GM18909 (cell line): ENCODE measurements at regions not wholly inside any gene's neighbourhood (a gene's known extent, or its start where the extent isn't known, plus 50 kb on each side); places are given as distances from the start of the nearest gene placed in this dataset.

Experiments
- ATAC-seq: cut with Tn5 transposase; IDR thresholded peaks from one replicate; pipeline ENCODE4 v1.9.1; 2021; ENCODE audit warnings: mild to moderate bottlenecking; ENCODE audit not compliant: unreplicated experiment, poor library complexity

- ATAC-seq, result no peak
These were observed 523.2 kb downstream of the GATA3 start for GRCh38 chr10:8577686-8578085.

GRCh38 chr10:8581521-8582225 lies 527.2 kb downstream of the GATA3 start:
- no peak for ATAC-seq

GRCh38 chr10:8583096-8583495 lies 528.6 kb downstream of the GATA3 start:
- ATAC-seq, result no peak

- no peak for ATAC-seq
These were observed 530.2 kb downstream of the GATA3 start for GRCh38 chr10:8584666-8585065.

GRCh38 chr10:8586504-8586903 lies 532.0 kb downstream of the GATA3 start:
- ATAC-seq, result no peak

GRCh38 chr10:8588135-8588534 lies 533.6 kb downstream of the GATA3 start:
- no peak for ATAC-seq

- ATAC-seq, result no peak
These were observed 536.0 kb downstream of the GATA3 start for GRCh38 chr10:8590518-8590917.

GRCh38 chr10:8591640-8592039 lies 537.2 kb downstream of the GATA3 start:
- no peak for ATAC-seq

- ATAC-seq, result no peak
These were observed 539.7 kb downstream of the GATA3 start for GRCh38 chr10:8594176-8594575.

GRCh38 chr10:8594711-8595110 lies 540.2 kb downstream of the GATA3 start:
- ATAC-seq, result no peak

- no peak for ATAC-seq
These were observed 540.7 kb downstream of the GATA3 start for GRCh38 chr10:8595140-8595539.

GRCh38 chr10:8596929-8597472 lies 542.5 kb downstream of the GATA3 start:
- ATAC-seq, result no peak

GRCh38 chr10:8600192-8600591 lies 545.7 kb downstream of the GATA3 start:
- no peak for ATAC-seq

- no peak for ATAC-seq
These were observed 548.3 kb downstream of the GATA3 start for GRCh38 chr10:8602821-8603220.

- no peak for ATAC-seq
These were observed 559.6 kb downstream of the GATA3 start for GRCh38 chr10:8614054-8614565.

- ATAC-seq, result no peak
These were observed 560.6 kb downstream of the GATA3 start for GRCh38 chr10:8615118-8615517.

GRCh38 chr10:8616166-8616565 lies 561.7 kb downstream of the GATA3 start:
- ATAC-seq, result peak; percentile 79

GRCh38 chr10:8617792-8618191 lies 563.3 kb downstream of the GATA3 start:
- ATAC-seq, result no peak

GRCh38 chr10:8618834-8619233 lies 564.3 kb downstream of the GATA3 start:
- no peak for ATAC-seq

- ATAC-seq, result no peak
These were observed 573.9 kb downstream of the GATA3 start for GRCh38 chr10:8628351-8628750.

GRCh38 chr10:8633909-8634308 lies 579.4 kb downstream of the GATA3 start:
- ATAC-seq, result no peak

GRCh38 chr10:8636371-8636770 lies 581.9 kb downstream of the GATA3 start:
- ATAC-seq, result no peak
